Endothelial cell of umbilical vein (primary cell): ENCODE measurements at regions not wholly inside any gene's neighbourhood (a gene's known extent, or its start where the extent isn't known, plus 50 kb on each side); places are given as distances from the start of the nearest gene placed in this dataset.
A peak's percentile ranks its signal among the peaks of the same experiment; 100 is the strongest.

Source experiments
- BruUV-seq: library from RNA; stranded (reverse); fragments of 400-500 nt; replicated peaks from 2 replicates; lab custom pipeline; 2021; lab: Mats Ljungman, UMichigan
- CTCF ChIA-PET: fragments of 300-600, 350-600 bp; sonication (Branson Sonifier 250); formaldehyde crosslinking; loops from one replicate; lab custom pipeline; 2021; ENCODE audit warnings: antibody characterized with exemption, inconsistent platforms; lab: Charles Lee
- POLR2A ChIA-PET: fragments of 300-600, 350-600 bp; sonication (Branson Sonifier 250); formaldehyde crosslinking; loops from one replicate; lab custom pipeline; 2021; ENCODE audit warnings: antibody characterized with exemption, inconsistent platforms; lab: Charles Lee
- DNase-seq: peaks from one replicate; pipeline ENCODE4 v3.0.0-alpha.2; 2011; ENCODE audit warnings: low read depth, low spot score
- FAIRE-seq: peaks from 2 replicates; lab custom pipeline; 2011; peaks lifted over from hg19 to GRCh38; lab: Jason Lieb, UNC
- H2AFZ ChIP-seq: 2 replicates; pipeline ENCODE4 v1.6.0; 2012; ENCODE audit warnings: low read depth, low read length, control low read depth, inconsistent platforms
- H3K27ac ChIP-seq: 2 replicates; pipeline ENCODE4 v1.5.1; 2011; ENCODE audit warnings: low read depth, mild to moderate bottlenecking, control low read depth, low read length, moderate library complexity; ENCODE audit not compliant: insufficient read depth
- H3K27me3 ChIP-seq, 2 experiments: 2 replicates each; pipeline versions ENCODE4 v1.6.0 to v1.6.1; 2011; ENCODE audit warnings: low read length in 2 of 2, mixed read lengths in 1 of 2; ENCODE audit not compliant: control insufficient read depth in 2 of 2, insufficient read depth in 2 of 2
- H3K36me3 ChIP-seq, 2 experiments: 2 replicates in 1 of 2; 3 replicates in 1 of 2; pipeline ENCODE4 v1.5.1; 2011; ENCODE audit warnings: low read length in 2 of 2, mild to moderate bottlenecking in 1 of 2, moderate library complexity in 1 of 2; ENCODE audit not compliant: control insufficient read depth in 2 of 2, insufficient read depth in 2 of 2; ENCODE audit errors: extremely low read depth in 1 of 2
- H3K4me1 ChIP-seq: 3 replicates; pipeline ENCODE4 v1.5.1; 2011; ENCODE audit warnings: mild to moderate bottlenecking, low read length; ENCODE audit not compliant: control insufficient read depth, insufficient read depth; ENCODE audit errors: extremely low read depth
- H3K4me2 ChIP-seq: 2 replicates; pipeline ENCODE4 v1.6.1; 2011; ENCODE audit warnings: low read length, control low read depth, mixed read lengths; ENCODE audit not compliant: insufficient read depth
- H3K4me3 ChIP-seq, 3 experiments: fragments of 200-600 bp in 1 of 3; sonication (generic), shearing (Covaris generic) in 1 of 3; replicated peaks in 1 of 3; 2 replicates each; pipeline ENCODE4 v1.5.1; 2011 to 2016; ENCODE audit warnings: control low read depth in 3 of 3, low read length in 3 of 3, mild to moderate bottlenecking in 2 of 3, inconsistent platforms in 1 of 3, low read depth in 1 of 3, moderate library complexity in 1 of 3; ENCODE audit not compliant: insufficient read depth in 1 of 3
- H3K79me2 ChIP-seq: 2 replicates; pipeline ENCODE4 v1.6.0; 2012; ENCODE audit warnings: low read length, inconsistent platforms; ENCODE audit not compliant: control insufficient read depth, insufficient read depth
- H3K9ac ChIP-seq: replicated peaks from 2 replicates; pipeline ENCODE3; 2011; ENCODE audit warnings: low read length, control low read depth; ENCODE audit not compliant: insufficient read depth; ENCODE audit errors: extremely low read depth
- H3K9me1 ChIP-seq: replicated peaks from 3 replicates; pipeline ENCODE4 v1.6.0; 2011; ENCODE audit warnings: mild to moderate bottlenecking, low read length; ENCODE audit not compliant: control insufficient read depth, insufficient read depth; ENCODE audit errors: extremely low read depth
- H3K9me3 ChIP-seq: replicated peaks from 2 replicates; pipeline ENCODE4 v1.5.1; 2012; ENCODE audit warnings: low read length, inconsistent platforms; ENCODE audit not compliant: control insufficient read depth, insufficient read depth
- H4K20me1 ChIP-seq: replicated peaks from 2 replicates; pipeline ENCODE3; 2011; ENCODE audit warnings: mild to moderate bottlenecking, low read length; ENCODE audit not compliant: control insufficient read depth, insufficient read depth; ENCODE audit errors: extremely low read depth
- CTCF ChIP-seq, 2 donors: IDR thresholded peaks; 1 replicate in 1 of 2; 2 replicates in 1 of 2; pipeline ENCODE4 v1.5.1; 2011; ENCODE audit warnings: low read length in 2 of 2, mild to moderate bottlenecking in 2 of 2, moderate library complexity in 2 of 2, control low read depth in 1 of 2, inconsistent platforms in 1 of 2, low read depth in 1 of 2; ENCODE audit not compliant: insufficient read depth in 1 of 2; ENCODE audit errors: extremely low read depth in 1 of 2
- FOS ChIP-seq: IDR thresholded peaks from 2 replicates; pipeline ENCODE4 v1.6.1; 2011; ENCODE audit warnings: mild to moderate bottlenecking, low read length, moderate library complexity, borderline replicate concordance; ENCODE audit not compliant: insufficient read depth
- JUN ChIP-seq: IDR thresholded peaks from 2 replicates; pipeline ENCODE4 v1.6.1; 2011; ENCODE audit warnings: borderline replicate concordance, low read depth; ENCODE audit not compliant: insufficient read length, insufficient read depth
- MYC ChIP-seq: IDR thresholded peaks from one replicate; pipeline ENCODE4 v1.6.1; 2011; ENCODE audit warnings: mild to moderate bottlenecking, low read depth, low read length
- POLR2A ChIP-seq: IDR thresholded peaks from 2 replicates; pipeline ENCODE4 v1.6.1; 2012; ENCODE audit warnings: low read depth, mild to moderate bottlenecking, control low read depth, low read length
- POLR2AphosphoS5 ChIP-seq: IDR thresholded peaks from 2 replicates; pipeline ENCODE4 v1.6.1; 2012; ENCODE audit warnings: low read depth, mild to moderate bottlenecking, control low read depth, low read length, moderate library complexity; ENCODE audit not compliant: insufficient read depth
- dilution Hi-C: fragments of 300-500 bp; cut with MboI; formaldehyde crosslinking; loops from one replicate; pipeline ENCODE4 v1.15.0; 2019; ENCODE audit warnings: low sequenced_read_pairs; ENCODE audit not compliant: extremely low pct_ligation_motif_present
- intact Hi-C: fragments of 100-400 bp; cut with micrococcal nuclease; formaldehyde crosslinking; loops from one replicate; pipeline ENCODE4 v1.10.0; 2022

- peak overlapping the region; percentile 0 for H3K27ac ChIP-seq
- dilution Hi-C loops: no loop called here
- CTCF ChIA-PET: interaction anchor here (1.0 kb wide), 1 partner anchor 11 kb away, joined by 3 read pairs; no protein-coding TSS in a partner anchor
- POLR2A ChIA-PET: no interaction called here
- no peak overlapping the region for H3K4me2 ChIP-seq
- DNase-seq: peak; percentile 71
- intact Hi-C loops: loop anchor here (1.0 to 5.0 kb wide), 3 partner anchors 69 to 728 kb away; partner anchors contain the start of gene NECTIN3
- no peaks in the 10 kb centered on the region for H3K9me1 ChIP-seq
- H3K36me3 ChIP-seq: no peaks in the 10 kb centered on the region
- peak; percentile 8 for FAIRE-seq
- H3K9ac ChIP-seq: no peak overlapping the region
- H3K9me3 ChIP-seq: no peaks in the 10 kb centered on the region
- no peak overlapping the region for H3K4me3 ChIP-seq
- no peaks in the 10 kb centered on the region for H3K79me2 ChIP-seq
- no TSS peak for BruUV-seq
- H2AFZ ChIP-seq: no peak overlapping the region
- H3K27me3 ChIP-seq: no peaks in the 10 kb centered on the region
- H4K20me1 ChIP-seq: no peaks in the 10 kb centered on the region
- TF ChIP-seq CTCF (IDR thresholded peaks at IDR 0.05; ENCODE audit: extremely low read depth in 1 of 2, insufficient read depth in 1 of 2, low read depth in 1 of 2, low read length in 2 of 2) (no peak), JUN (peak; percentile 68), POLR2AphosphoS5 (no peak), FOS (peak; percentile 25), POLR2A (no peak)
- H3K4me1 ChIP-seq: peaks cover 21% of the 10 kb centered on the region
Measured at GRCh38 chr3:110343376-110343775, 728.2 kb upstream of the NECTIN3 start.

DNA sequence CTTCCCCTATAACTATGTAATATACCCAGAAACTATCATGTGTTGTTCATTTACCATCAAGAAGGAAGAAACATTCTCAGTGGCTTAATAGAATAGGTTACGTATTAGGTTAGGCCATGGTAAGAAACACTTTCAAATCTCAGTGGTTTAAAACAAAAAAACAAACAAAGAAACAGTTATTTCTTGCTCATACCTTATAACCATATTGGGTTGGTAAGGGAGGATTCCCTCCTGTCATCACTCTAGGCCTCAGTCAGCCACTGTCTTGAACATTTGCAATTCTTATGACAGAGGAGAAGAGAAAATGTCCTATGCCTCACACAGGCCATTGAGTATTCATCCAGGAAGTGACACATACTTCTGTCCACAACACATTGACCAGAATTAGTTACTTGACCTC, 727.7 kb upstream of the NECTIN3 start:
- ChIA-PET POLR2A (no interaction called here), CTCF (interaction anchor here (1.0 kb wide), 1 partner anchor 10 kb away, joined by 3 read pairs; no protein-coding TSS in a partner anchor)
- TSS peak; percentile 40 for BruUV-seq
- H3K27me3 ChIP-seq: no peaks in the 10 kb centered on the region
- H3K79me2 ChIP-seq: no peaks in the 10 kb centered on the region
- intact Hi-C loops (loop anchor here (1.0 to 5.0 kb wide), 3 partner anchors 68 to 727 kb away; partner anchors contain the start of gene NECTIN3), dilution Hi-C loops (no loop called here)
- peak overlapping the region; percentile 58 for H2AFZ ChIP-seq
- H4K20me1 ChIP-seq: no peaks in the 10 kb centered on the region
- no peaks in the 10 kb centered on the region for H3K9me3 ChIP-seq
- H3K9ac ChIP-seq: no peak overlapping the region
- peak overlapping the region; percentile 0 for H3K27ac ChIP-seq
- no peak overlapping the region for H3K4me3 ChIP-seq
- DNase-seq: peak; percentile 9
- TF ChIP-seq JUN (no peak), POLR2AphosphoS5 (no peak), MYC (no peak), CTCF (IDR thresholded peaks at IDR 0.05; ENCODE audit: extremely low read depth in 1 of 2, insufficient read depth in 1 of 2, low read depth in 1 of 2, low read length in 2 of 2) (no peak)
- peaks cover 21% of the 10 kb centered on the region for H3K4me1 ChIP-seq
- peak overlapping the region; percentile 4 for H3K4me2 ChIP-seq
- H3K9me1 ChIP-seq: no peaks in the 10 kb centered on the region
- FAIRE-seq: no peak
- no peaks in the 10 kb centered on the region for H3K36me3 ChIP-seq
